Endodermal cell (in vitro differentiated cells): ENCODE measurements at regions not wholly inside any gene's neighbourhood (a gene's known extent, or its start where the extent isn't known, plus 50 kb on each side); places are given as distances from the start of the nearest gene placed in this dataset.

ENCODE experiments used
- DNase-seq: peaks from one replicate; pipeline ENCODE4 v3.0.0-alpha.2; 2017
- H3K27ac ChIP-seq: 2 replicates; pipeline ENCODE4 v1.5.1; 2013; ENCODE audit warnings: mild to moderate bottlenecking, low read depth, low read length, moderate library complexity
- H3K27me3 ChIP-seq: 2 replicates; pipeline ENCODE4 v1.6.1; 2013; ENCODE audit warnings: mild to moderate bottlenecking, low read length, moderate library complexity; ENCODE audit not compliant: insufficient read depth, control insufficient read depth, poor library complexity, severe bottlenecking
- H3K36me3 ChIP-seq: 2 replicates; pipeline ENCODE4 v1.7.0; 2013; ENCODE audit warnings: mild to moderate bottlenecking, low read length, moderate library complexity; ENCODE audit not compliant: control insufficient read depth, insufficient read depth
- H3K4me1 ChIP-seq: one replicate; pipeline ENCODE4 v1.7.0; 2013; ENCODE audit warnings: low read length; ENCODE audit not compliant: control insufficient read depth, insufficient read depth
- H3K4me3 ChIP-seq: 2 replicates; pipeline ENCODE4 v1.5.1; 2013; ENCODE audit warnings: mild to moderate bottlenecking, low read length, moderate library complexity
- H3K9ac ChIP-seq: 2 replicates; pipeline ENCODE4 v1.6.1; 2013; ENCODE audit warnings: mild to moderate bottlenecking, low read length, moderate library complexity; ENCODE audit not compliant: poor library complexity, severe bottlenecking; ENCODE audit errors: extremely low read depth
- H3K9me3 ChIP-seq: 2 replicates; pipeline ENCODE4 v1.6.1; 2013; ENCODE audit warnings: mild to moderate bottlenecking, low read length, moderate library complexity; ENCODE audit not compliant: control insufficient read depth
- H3K27ac Mint-ChIP-seq: 2 replicates; pipeline ENCODE4 v1.8.0; 2020; ENCODE audit warnings: mixed read lengths
- H3K27me3 Mint-ChIP-seq: 2 replicates; pipeline ENCODE4 v1.8.0; 2021; ENCODE audit warnings: mild to moderate bottlenecking, mixed read lengths; ENCODE audit not compliant: insufficient read depth
- H3K36me3 Mint-ChIP-seq: 2 replicates; pipeline ENCODE4 v1.8.0; 2020; ENCODE audit warnings: low read depth, mixed read lengths
- H3K4me1 Mint-ChIP-seq: 2 replicates; pipeline ENCODE4 v1.8.0; 2020; ENCODE audit warnings: mixed read lengths
- H3K4me3 Mint-ChIP-seq: 2 replicates; pipeline ENCODE4 v1.8.0; 2020; ENCODE audit warnings: mild to moderate bottlenecking, moderate library complexity, mixed read lengths
- H3K9me3 Mint-ChIP-seq: 2 replicates; pipeline ENCODE4 v1.8.0; 2020; ENCODE audit warnings: mild to moderate bottlenecking, mixed read lengths
- CTCF ChIP-seq: fragments of 200-600 bp; sonication (generic); conservative IDR thresholded peaks from 2 replicates; pipeline ENCODE4 v1.5.0; 2021; ENCODE audit warnings: antibody characterized with exemption, mild to moderate bottlenecking
- WGBS, 2 experiments: methylation state at CpG; one replicate each; pipeline versions ENCODE4 v1.1.5 to v1.1.7; 2013; ENCODE audit warnings: missing lambda C conversion rate in 2 of 2, mixed read lengths in 1 of 2; ENCODE audit not compliant: insufficient coverage in 1 of 2, insufficient read length in 1 of 2; 5-methylcytosine and 5-hydroxymethylcytosine counted together

GRCh38 chr12:38144049-38144448 is 172.5 kb upstream of the ALG10B start:
- no peak overlapping the region for H3K4me3 Mint-ChIP-seq
- Histone ChIP-seq H3K4me3 (no peak overlapping the region), H3K36me3 (no peaks in the 10 kb centered on the region), H3K4me1 (no peaks in the 10 kb centered on the region), H3K27ac (no peak overlapping the region), H3K9me3 (peaks cover 57% of the 10 kb centered on the region), H3K27me3 (no peaks in the 10 kb centered on the region), H3K9ac (no peak overlapping the region)
- H3K27ac Mint-ChIP-seq = no peak overlapping the region
- DNase-seq = no peak
- no peak for TF ChIP-seq CTCF
- H3K4me1 Mint-ChIP-seq = no peaks in the 10 kb centered on the region
- H3K36me3 Mint-ChIP-seq = peaks cover 2% of the 10 kb centered on the region
- H3K27me3 Mint-ChIP-seq = no peaks in the 10 kb centered on the region
- WGBS, 2 experiments = 79 to 80% methylated on average over 2 to 4 of the region's 4 CpGs
- peaks cover 87% of the 10 kb centered on the region for H3K9me3 Mint-ChIP-seq

GRCh38 chr12:38144601-38145436 is 171.8 kb upstream of the ALG10B start:
- H3K4me3 Mint-ChIP-seq = no peak overlapping the region
- no peaks in the 10 kb centered on the region for H3K4me1 Mint-ChIP-seq
- Histone ChIP-seq H3K4me3 (no peak overlapping the region), H3K36me3 (no peaks in the 10 kb centered on the region), H3K9me3 (peaks cover 64% of the 10 kb centered on the region), H3K27me3 (no peaks in the 10 kb centered on the region), H3K27ac (no peak overlapping the region), H3K4me1 (no peaks in the 10 kb centered on the region), H3K9ac (no peak overlapping the region)
- H3K9me3 Mint-ChIP-seq = peaks cover 93% of the 10 kb centered on the region
- WGBS, 2 experiments = 69 to 78% methylated on average over 11 to 17 of the region's 17 CpGs
- TF ChIP-seq CTCF = no peak
- peaks cover 2% of the 10 kb centered on the region for H3K36me3 Mint-ChIP-seq
- no peak for DNase-seq
- H3K27me3 Mint-ChIP-seq = no peaks in the 10 kb centered on the region
- no peak overlapping the region for H3K27ac Mint-ChIP-seq

- Histone ChIP-seq H3K27me3 (no peaks in the 10 kb centered on the region), H3K36me3 (no peaks in the 10 kb centered on the region), H3K4me3 (no peak overlapping the region), H3K9ac (no peak overlapping the region), H3K9me3 (peaks cover 67% of the 10 kb centered on the region), H3K4me1 (no peaks in the 10 kb centered on the region), H3K27ac (no peak overlapping the region)
- WGBS, 2 experiments = 83 to 91% methylated on average over 4 to 14 of the region's 14 CpGs
- Mint-ChIP-seq H3K27me3 (no peaks in the 10 kb centered on the region), H3K4me3 (no peak overlapping the region), H3K27ac (no peak overlapping the region), H3K4me1 (no peaks in the 10 kb centered on the region), H3K9me3 (peaks cover 97% of the 10 kb centered on the region), H3K36me3 (peaks cover 2% of the 10 kb centered on the region)
- no peak for DNase-seq
- no peak for TF ChIP-seq CTCF
These were observed 167.0 kb upstream of the ALG10B start for GRCh38 chr12:38149395-38150073.
